IPS-15b (cell line): ENCODE measurements at regions not wholly inside any gene's neighbourhood (a gene's known extent, or its start where the extent isn't known, plus 50 kb on each side); places are given as distances from the start of the nearest gene placed in this dataset.
"Not testable (repeated sequence)": the region's sequence is repeated elsewhere in the genome, so short reads cannot be mapped to it uniquely, and the experiment has no call there.

Source experiments
- H3K27me3 ChIP-seq: one replicate; pipeline ENCODE4 v1.6.1; 2013; ENCODE audit warnings: low read length; ENCODE audit not compliant: control insufficient read depth, insufficient read depth
- H3K36me3 ChIP-seq: one replicate; pipeline ENCODE4 v1.6.1; 2013; ENCODE audit warnings: low read length; ENCODE audit not compliant: control insufficient read depth, insufficient read depth
- H3K4me1 ChIP-seq: one replicate; pipeline ENCODE4 v1.6.1; 2013; ENCODE audit warnings: mild to moderate bottlenecking, low read length; ENCODE audit not compliant: control insufficient read depth, insufficient read depth
- H3K4me3 ChIP-seq: one replicate; pipeline ENCODE4 v1.5.1; 2013; ENCODE audit warnings: low read depth, low read length
- H3K9ac ChIP-seq: one replicate; pipeline ENCODE4 v1.6.1; 2013; ENCODE audit warnings: low read depth, mild to moderate bottlenecking, low read length
- H3K9me3 ChIP-seq: one replicate; pipeline ENCODE4 v1.6.1; 2013; ENCODE audit warnings: mild to moderate bottlenecking, low read length; ENCODE audit not compliant: control insufficient read depth, insufficient read depth

- H3K9ac ChIP-seq, result no peak overlapping the region
- H3K9me3 ChIP-seq, result peaks cover 3% of the 10 kb centered on the region
- H3K27me3 ChIP-seq, result no peaks in the 10 kb centered on the region
- H3K4me1 ChIP-seq, result no peaks in the 10 kb centered on the region
- H3K36me3 ChIP-seq, result no peaks in the 10 kb centered on the region
- H3K4me3 ChIP-seq, result no peak overlapping the region
Observed at GRCh38 chr1:56099766-56100265, 479.5 kb downstream of the PLPP3 start.

GRCh38 chr1:56098946-56099345, 480.4 kb downstream of the PLPP3 start:
- H3K9me3 ChIP-seq, result no peaks in the 10 kb centered on the region
- H3K27me3 ChIP-seq, result no peaks in the 10 kb centered on the region
- H3K4me1 ChIP-seq, result no peaks in the 10 kb centered on the region
- H3K36me3 ChIP-seq, result no peaks in the 10 kb centered on the region
- no peak overlapping the region for H3K4me3 ChIP-seq
- no peak overlapping the region for H3K9ac ChIP-seq

GRCh38 chr1:56097713-56098112, 481.6 kb downstream of the PLPP3 start:
- H3K9ac ChIP-seq, result no peak overlapping the region

GRCh38 chr1:56095696-56096665, 483.4 kb downstream of the PLPP3 start:
- H3K4me1 ChIP-seq, result no peaks in the 10 kb centered on the region
- no peaks in the 10 kb centered on the region for H3K27me3 ChIP-seq
- no peak overlapping the region for H3K4me3 ChIP-seq
- no peaks in the 10 kb centered on the region for H3K9me3 ChIP-seq
- H3K9ac ChIP-seq, result no peak overlapping the region
- no peaks in the 10 kb centered on the region for H3K36me3 ChIP-seq

More at GRCh38 chr1:56097713-56098112, 481.6 kb downstream of the PLPP3 start:
- Histone ChIP-seq H3K9me3 (no peaks in the 10 kb centered on the region), H3K27me3 (no peaks in the 10 kb centered on the region), H3K36me3 (no peaks in the 10 kb centered on the region), H3K4me3 (no peak overlapping the region), H3K4me1 (no peaks in the 10 kb centered on the region)

- Histone ChIP-seq H3K36me3 (no peaks in the 10 kb centered on the region), H3K9me3 (no peaks in the 10 kb centered on the region), H3K4me1 (no peaks in the 10 kb centered on the region), H3K27me3 (no peaks in the 10 kb centered on the region), H3K4me3 (no peak overlapping the region), H3K9ac (no peak overlapping the region)
Observed at GRCh38 chr1:56094168-56094567, 485.2 kb downstream of the PLPP3 start.

GRCh38 chr1:56092684-56093570, 486.4 kb downstream of the PLPP3 start:
- Histone ChIP-seq H3K36me3 (no peaks in the 10 kb centered on the region), H3K4me1 (no peaks in the 10 kb centered on the region)

GRCh38 chr1:56089826-56090225, 489.5 kb downstream of the PLPP3 start:
- H3K4me3 ChIP-seq, H3K4me1 ChIP-seq, H3K9ac ChIP-seq, H3K9me3 ChIP-seq, H3K27me3 ChIP-seq, H3K36me3 ChIP-seq: not testable (repeated sequence)

More at GRCh38 chr1:56092684-56093570, 486.4 kb downstream of the PLPP3 start:
- Histone ChIP-seq H3K9ac (no peak overlapping the region), H3K4me3 (no peak overlapping the region), H3K27me3 (no peaks in the 10 kb centered on the region), H3K9me3 (no peaks in the 10 kb centered on the region)

- H3K4me1 ChIP-seq, result no peaks in the 10 kb centered on the region
- H3K4me3 ChIP-seq, result no peak overlapping the region
- H3K9me3 ChIP-seq, result no peaks in the 10 kb centered on the region
- H3K9ac ChIP-seq, result no peak overlapping the region
- no peaks in the 10 kb centered on the region for H3K27me3 ChIP-seq
- H3K36me3 ChIP-seq, result no peaks in the 10 kb centered on the region
Observed at GRCh38 chr1:56084246-56084645, 495.1 kb downstream of the PLPP3 start.

- Histone ChIP-seq H3K4me3 (no peak overlapping the region), H3K36me3 (no peaks in the 10 kb centered on the region), H3K4me1 (no peaks in the 10 kb centered on the region), H3K9me3 (no peaks in the 10 kb centered on the region), H3K27me3 (no peaks in the 10 kb centered on the region), H3K9ac (no peak overlapping the region)
Observed at GRCh38 chr1:56081736-56082135, 497.6 kb downstream of the PLPP3 start.

GRCh38 chr1:56081173-56081572, 498.2 kb downstream of the PLPP3 start:
- Histone ChIP-seq H3K9me3 (no peaks in the 10 kb centered on the region), H3K9ac (no peak overlapping the region), H3K4me3 (no peak overlapping the region), H3K27me3 (no peaks in the 10 kb centered on the region), H3K36me3 (no peaks in the 10 kb centered on the region), H3K4me1 (no peaks in the 10 kb centered on the region)

GRCh38 chr1:56080123-56080522, 499.2 kb downstream of the PLPP3 start:
- H3K27me3 ChIP-seq, result no peaks in the 10 kb centered on the region
- H3K36me3 ChIP-seq, result no peaks in the 10 kb centered on the region
- H3K9ac ChIP-seq, result no peak overlapping the region
- no peaks in the 10 kb centered on the region for H3K9me3 ChIP-seq
- H3K4me3 ChIP-seq, result no peak overlapping the region
- no peaks in the 10 kb centered on the region for H3K4me1 ChIP-seq
